GM23338 (cell line): ENCODE measurements at regions not wholly inside any gene's neighbourhood (a gene's known extent, or its start where the extent isn't known, plus 50 kb on each side); places are given as distances from the start of the nearest gene placed in this dataset.

Experiments
- ATAC-seq: fragments of 200-7000 bp; cut with Tn5 transposase; 3 replicates; pipeline ENCODE4 v1.9.1; 2020
- DNase-seq: peaks from one replicate; pipeline ENCODE4 v3.0.0-alpha.2; 2015; ENCODE audit warnings: low spot score
- H2AFZ ChIP-seq: fragments of 200-600 bp; sonication (generic); 2 replicates; pipeline ENCODE4 v1.8.0; 2016; ENCODE audit warnings: antibody characterized with exemption, mild to moderate bottlenecking, moderate library complexity
- H3F3A ChIP-seq: fragments of 200-600 bp; sonication (generic); replicated peaks from 2 replicates; pipeline ENCODE4 v1.8.0; 2017; ENCODE audit warnings: antibody characterized with exemption, mixed run types, low read depth
- H3K27ac ChIP-seq: fragments of 200-600 bp; sonication (generic); 2 replicates; pipeline ENCODE4 v1.6.1; 2016; ENCODE audit warnings: low read depth
- H3K27me3 ChIP-seq: fragments of 200-600 bp; sonication (generic); 2 replicates; pipeline ENCODE4 v1.8.0; 2016; ENCODE audit warnings: mild to moderate bottlenecking, mixed run types, moderate library complexity; ENCODE audit not compliant: insufficient read depth
- H3K36me3 ChIP-seq: fragments of 200-600 bp; sonication (generic); 2 replicates; pipeline ENCODE4 v1.8.0; 2016; ENCODE audit warnings: mild to moderate bottlenecking; ENCODE audit not compliant: insufficient read depth
- H3K4me1 ChIP-seq: fragments of 200-600 bp; sonication (generic); 2 replicates; pipeline ENCODE4 v1.8.0; 2016; ENCODE audit warnings: mild to moderate bottlenecking, moderate library complexity; ENCODE audit not compliant: insufficient read depth
- H3K4me2 ChIP-seq: fragments of 200-600 bp; sonication (generic); 2 replicates; pipeline ENCODE4 v1.7.1; 2017; ENCODE audit warnings: mixed run types
- H3K4me3 ChIP-seq: fragments of 200-600 bp; sonication (generic); 2 replicates; pipeline ENCODE4 v1.6.1; 2016; ENCODE audit warnings: mixed run types
- H3K79me2 ChIP-seq: fragments of 200-600 bp; sonication (generic); replicated peaks from 2 replicates; pipeline ENCODE4 v1.8.0; 2017; ENCODE audit warnings: mild to moderate bottlenecking; ENCODE audit not compliant: insufficient read depth
- H3K9me2 ChIP-seq: fragments of 200-600 bp; sonication (generic); 2 replicates; pipeline ENCODE4 v1.8.0; 2017; ENCODE audit not compliant: insufficient read depth
- H4K20me1 ChIP-seq: fragments of 200-600 bp; sonication (generic); replicated peaks from 2 replicates; pipeline ENCODE4 v1.8.0; 2017; ENCODE audit warnings: mild to moderate bottlenecking; ENCODE audit not compliant: insufficient read depth
- H3K27ac Mint-ChIP-seq: 2 replicates; pipeline ENCODE4 v1.8.0; 2020; ENCODE audit warnings: inconsistent platforms, mild to moderate bottlenecking, moderate library complexity, mixed read lengths
- H3K27me3 Mint-ChIP-seq: 3 replicates; pipeline ENCODE4 v1.8.0; 2022; ENCODE audit warnings: low read depth, mild to moderate bottlenecking, moderate library complexity, mixed read lengths, inconsistent platforms; ENCODE audit not compliant: insufficient read depth, poor library complexity
- H3K36me3 Mint-ChIP-seq: 3 replicates; pipeline ENCODE4 v1.8.0; 2021; ENCODE audit warnings: low read depth, mild to moderate bottlenecking, inconsistent platforms, moderate library complexity, mixed read lengths
- H3K4me1 Mint-ChIP-seq: 3 replicates; pipeline ENCODE4 v1.8.0; 2020; ENCODE audit warnings: mild to moderate bottlenecking, inconsistent platforms, mixed read lengths
- H3K4me3 Mint-ChIP-seq: 3 replicates; pipeline ENCODE4 v1.8.0; 2021; ENCODE audit warnings: moderate library complexity, mild to moderate bottlenecking, inconsistent platforms, mixed read lengths
- H3K9me3 Mint-ChIP-seq: 3 replicates; pipeline ENCODE4 v1.8.0; 2020; ENCODE audit warnings: moderate library complexity, mild to moderate bottlenecking, inconsistent platforms, mixed read lengths
- ETS1 ChIP-seq: IDR thresholded peaks from 2 replicates; pipeline ENCODE4 v1.6.1; 2016; ENCODE audit warnings: antibody characterized with exemption
- JUNB ChIP-seq: IDR thresholded peaks from one replicate; pipeline ENCODE4 v1.6.1; 2016; ENCODE audit warnings: antibody characterized with exemption; ENCODE audit not compliant: unreplicated experiment
- NANOG ChIP-seq: IDR thresholded peaks from 2 replicates; pipeline ENCODE4 v1.6.1; 2016; ENCODE audit warnings: antibody characterized with exemption, borderline replicate concordance
- STAT1 ChIP-seq: IDR thresholded peaks from one replicate; pipeline ENCODE4 v1.6.1; 2016; ENCODE audit warnings: antibody characterized with exemption; ENCODE audit not compliant: unreplicated experiment
- ZNF114 ChIP-seq: fragments of 250-450 bp; sonication (Bioruptor Pico); IDR thresholded peaks from 2 replicates; pipeline ENCODE4 v1.5.0; 2020; ENCODE audit warnings: mild to moderate bottlenecking, moderate library complexity
- ZNF462 ChIP-seq: fragments of 250-450 bp; sonication (Bioruptor Pico); IDR thresholded peaks from 2 replicates; pipeline ENCODE4 v1.5.0; 2020; ENCODE audit warnings: mild to moderate bottlenecking, moderate library complexity

- Mint-ChIP-seq H3K4me3 (no peak overlapping the region), H3K27ac (no peak overlapping the region), H3K4me1 (peaks cover 34% of the 10 kb centered on the region), H3K27me3 (peaks cover 6% of the 10 kb centered on the region), H3K36me3 (no peaks in the 10 kb centered on the region; the same call in 2 of the 3 replicates), H3K9me3 (peaks cover 3% of the 10 kb centered on the region; the same call in 1 of the 3 replicates)
- no peaks in the 10 kb centered on the region for H3F3A ChIP-seq
- no peak overlapping the region for H3K4me3 ChIP-seq
- H3K4me1 ChIP-seq = peaks cover 24% of the 10 kb centered on the region; the same call in 1 of the 2 replicates
- no peaks in the 10 kb centered on the region for H3K9me2 ChIP-seq
- no peak overlapping the region for H3K27ac ChIP-seq
- H2AFZ ChIP-seq = no peak overlapping the region
- H3K4me2 ChIP-seq = no peak overlapping the region
- H4K20me1 ChIP-seq = no peaks in the 10 kb centered on the region
- TF ChIP-seq ETS1 = no peak
- TF ChIP-seq JUNB = no peak
- TF ChIP-seq NANOG = no peak
- no peak for TF ChIP-seq STAT1
- no peak for TF ChIP-seq ZNF462
- TF ChIP-seq ZNF114 = no peak
- no peaks in the 10 kb centered on the region for H3K27me3 ChIP-seq
- DNase-seq (no peak), ATAC-seq (no peak)
- no peaks in the 10 kb centered on the region for H3K36me3 ChIP-seq
- H3K79me2 ChIP-seq = no peaks in the 10 kb centered on the region
These were observed 237.7 kb upstream of the CITED2 start for GRCh38 chr6:139612135-139612465.
